GM18870 (cell line): ENCODE measurements at regions not wholly inside any gene's neighbourhood (a gene's known extent, or its start where the extent isn't known, plus 50 kb on each side); places are given as distances from the start of the nearest gene placed in this dataset.

ENCODE experiments used
- ATAC-seq: cut with Tn5 transposase; IDR thresholded peaks from one replicate; pipeline ENCODE4 v1.9.1; 2021; ENCODE audit warnings: moderate library complexity; ENCODE audit not compliant: unreplicated experiment

- no peak for ATAC-seq
These were observed 189.2 kb upstream of the PODXL start for GRCh38 chr7:131745390-131746248.

- ATAC-seq = no peak
These were observed 185.0 kb upstream of the PODXL start for GRCh38 chr7:131741446-131741845.

- no peak for ATAC-seq
These were observed 181.5 kb upstream of the PODXL start for GRCh38 chr7:131737746-131738465.

- no peak for ATAC-seq
These were observed 178.7 kb upstream of the PODXL start for GRCh38 chr7:131735101-131735500.

- no peak for ATAC-seq
These were observed 177.2 kb upstream of the PODXL start for GRCh38 chr7:131733604-131734003.

- ATAC-seq = no peak
These were observed 170.8 kb upstream of the PODXL start for GRCh38 chr7:131727189-131727588.

- ATAC-seq = no peak
These were observed 170.3 kb upstream of the PODXL start for GRCh38 chr7:131726686-131727085.

GRCh38 chr7:131726031-131726430, 169.6 kb upstream of the PODXL start:
- ATAC-seq = no peak

GRCh38 chr7:131724776-131725345, 168.4 kb upstream of the PODXL start:
- no peak for ATAC-seq

GRCh38 chr7:131723926-131724325, 167.5 kb upstream of the PODXL start:
- ATAC-seq = no peak

GRCh38 chr7:131722371-131722770, 165.9 kb upstream of the PODXL start:
- ATAC-seq = no peak

GRCh38 chr7:131721660-131722059, 165.2 kb upstream of the PODXL start:
- no peak for ATAC-seq

- ATAC-seq = no peak
These were observed 164.3 kb upstream of the PODXL start for GRCh38 chr7:131720703-131721102.

- no peak for ATAC-seq
These were observed 160.8 kb upstream of the PODXL start for GRCh38 chr7:131717181-131717580.

- no peak for ATAC-seq
These were observed 142.9 kb upstream of the PODXL start for GRCh38 chr7:131699323-131699722.

- no peak for ATAC-seq
These were observed 135.9 kb upstream of the PODXL start for GRCh38 chr7:131692131-131692960.

- no peak for ATAC-seq
These were observed 135.2 kb upstream of the PODXL start for GRCh38 chr7:131691454-131692130.

- ATAC-seq = no peak
These were observed 134.0 kb upstream of the PODXL start for GRCh38 chr7:131690441-131690840.

- no peak for ATAC-seq
These were observed 133.3 kb upstream of the PODXL start for GRCh38 chr7:131689662-131690234.
